Mesendoderm (in vitro differentiated cells): ENCODE measurements at regions not wholly inside any gene's neighbourhood (a gene's known extent, or its start where the extent isn't known, plus 50 kb on each side); places are given as distances from the start of the nearest gene placed in this dataset.
A peak's percentile ranks its signal among the peaks of the same experiment; 100 is the strongest.
"Not testable (repeated sequence)": the region's sequence is repeated elsewhere in the genome, so short reads cannot be mapped to it uniquely, and the experiment has no call there.

Experiments
- DNase-seq: peaks from one replicate; pipeline ENCODE4 v3.0.0; 2013
- H2AK5ac ChIP-seq: 2 replicates; pipeline ENCODE4 v1.6.1; 2013; ENCODE audit warnings: low read length, inconsistent platforms
- H2BK120ac ChIP-seq: 2 replicates; pipeline ENCODE4 v1.6.1; 2013; ENCODE audit warnings: low read depth, mild to moderate bottlenecking, low read length, moderate library complexity, mixed read lengths
- H2BK15ac ChIP-seq: replicated peaks from 2 replicates; pipeline ENCODE4 v1.6.1; 2013; ENCODE audit warnings: low read depth, mild to moderate bottlenecking, moderate library complexity
- H2BK5ac ChIP-seq: 2 replicates; pipeline ENCODE4 v1.6.1; 2013; ENCODE audit warnings: low read length, inconsistent platforms
- H3K18ac ChIP-seq: 2 replicates; pipeline ENCODE4 v1.6.1; 2013; ENCODE audit warnings: mild to moderate bottlenecking, low read length, mixed read lengths
- H3K23ac ChIP-seq: one replicate; pipeline ENCODE4 v1.6.1; 2013; ENCODE audit warnings: low read length
- H3K27ac ChIP-seq: 2 replicates; pipeline ENCODE4 v1.5.1; 2013; ENCODE audit warnings: low read depth, mild to moderate bottlenecking, inconsistent platforms, low read length, moderate library complexity
- H3K27me3 ChIP-seq: 2 replicates; pipeline ENCODE4 v1.6.1; 2013; ENCODE audit warnings: low read length, control low read depth, mild to moderate bottlenecking, inconsistent platforms; ENCODE audit not compliant: insufficient read depth, poor library complexity
- H3K36me3 ChIP-seq: 2 replicates; pipeline ENCODE4 v1.6.1; 2013; ENCODE audit warnings: low read length, inconsistent platforms; ENCODE audit not compliant: control insufficient read depth, insufficient read depth
- H3K4ac ChIP-seq: one replicate; pipeline ENCODE4 v1.6.1; 2013; ENCODE audit warnings: low read depth, mild to moderate bottlenecking, low read length, moderate library complexity
- H3K4me1 ChIP-seq: 2 replicates; pipeline ENCODE4 v1.6.1; 2013; ENCODE audit warnings: low read depth, low read length, inconsistent platforms; ENCODE audit not compliant: control insufficient read depth
- H3K4me2 ChIP-seq: 2 replicates; pipeline ENCODE4 v1.6.1; 2013; ENCODE audit warnings: low read length
- H3K4me3 ChIP-seq: 2 replicates; pipeline ENCODE4 v1.5.1; 2013; ENCODE audit warnings: mild to moderate bottlenecking, low read length
- H3K56ac ChIP-seq: one replicate; pipeline ENCODE4 v1.6.1; 2013; ENCODE audit warnings: low read length
- H3K79me1 ChIP-seq: 2 replicates; pipeline ENCODE4 v1.6.1; 2013; ENCODE audit warnings: low read length, inconsistent platforms
- H3K79me2 ChIP-seq: 2 replicates; pipeline ENCODE4 v1.6.1; 2013; ENCODE audit warnings: mild to moderate bottlenecking, low read length; ENCODE audit not compliant: control insufficient read depth, insufficient read depth
- H3K9ac ChIP-seq: 2 replicates; pipeline ENCODE4 v1.6.1; 2013; ENCODE audit warnings: low read length, inconsistent platforms
- H4K5ac ChIP-seq: one replicate; pipeline ENCODE4 v1.6.1; 2013; ENCODE audit warnings: low read length
- H4K8ac ChIP-seq: one replicate; pipeline ENCODE4 v1.6.1; 2013; ENCODE audit warnings: low read depth, mild to moderate bottlenecking, control low read depth, low read length, moderate library complexity
- WGBS: extraction: QIAGEN DNeasy Blood & Tissue Kit; methylation state at CpG from one replicate; pipeline ENCODE4 v1.1.7; 2013; ENCODE audit warnings: low lambda C conversion rate, missing lambda C conversion rate; ENCODE audit not compliant: insufficient coverage; ENCODE audit errors: extremely low coverage; 5-methylcytosine and 5-hydroxymethylcytosine counted together

DNA sequence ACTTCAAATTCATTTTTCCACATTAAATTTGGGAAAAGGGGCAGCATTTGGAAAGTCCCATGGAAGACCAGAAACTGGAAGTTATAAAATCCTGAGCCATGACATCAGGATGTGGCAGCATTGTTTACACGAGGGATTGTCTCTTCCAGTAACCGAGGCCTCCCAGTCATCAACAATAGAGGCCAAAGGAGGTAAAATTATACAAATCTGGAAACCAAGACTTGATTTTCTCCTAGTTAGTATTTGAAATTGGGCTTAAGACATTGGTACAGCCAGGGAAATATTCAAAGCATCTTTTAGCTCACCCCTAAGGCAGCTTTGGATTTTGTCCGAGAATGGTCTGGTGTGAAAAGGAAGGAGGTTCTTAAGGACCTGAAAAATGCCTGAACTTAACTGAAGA lies 251.6 kb upstream of the FOXF1 start:
- H4K8ac ChIP-seq: no peak overlapping the region
- no peaks in the 10 kb centered on the region for H3K27me3 ChIP-seq
- H3K4me2 ChIP-seq: no peak overlapping the region
- H3K4ac ChIP-seq: no peak overlapping the region
- no peak overlapping the region for H2AK5ac ChIP-seq
- H2BK15ac ChIP-seq: no peak overlapping the region
- no CpG with 5 or more reads among the region's 3 CpGs for WGBS
- H3K79me2 ChIP-seq: no peaks in the 10 kb centered on the region
- H3K56ac ChIP-seq: no peak overlapping the region
- H3K36me3 ChIP-seq: no peaks in the 10 kb centered on the region
- no peak overlapping the region for H3K23ac ChIP-seq
- H2BK5ac ChIP-seq: no peak overlapping the region
- no peaks in the 10 kb centered on the region for H3K4me1 ChIP-seq
- DNase-seq: no peak
- H3K9ac ChIP-seq: no peak overlapping the region
- H3K27ac ChIP-seq: no peak overlapping the region
- H3K18ac ChIP-seq: no peak overlapping the region
- H2BK120ac ChIP-seq: no peak overlapping the region
- no peak overlapping the region for H4K5ac ChIP-seq
- H3K4me3 ChIP-seq: no peak overlapping the region
- H3K79me1 ChIP-seq: no peaks in the 10 kb centered on the region

DNA sequence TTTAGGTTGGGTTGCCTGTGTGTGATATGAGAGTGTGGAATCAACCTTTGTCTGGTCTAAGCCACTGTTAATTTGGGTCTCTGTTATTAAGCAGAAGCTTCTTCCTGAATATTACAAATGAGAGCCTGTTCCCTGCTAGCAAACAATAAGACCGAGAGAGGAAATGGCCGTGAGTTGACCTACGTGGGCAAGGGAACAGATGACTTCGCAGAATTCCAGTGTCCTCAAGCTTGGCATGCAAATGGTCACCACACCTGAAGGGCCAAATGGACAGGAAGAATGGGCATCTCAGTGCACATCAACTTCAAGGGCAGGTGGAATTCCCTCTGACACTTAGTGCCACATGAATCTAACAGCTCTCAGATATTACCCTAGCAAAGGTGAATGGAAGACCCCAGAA lies 250.8 kb upstream of the FOXF1 start:
- no peak overlapping the region for H4K5ac ChIP-seq
- no peak overlapping the region for H2BK5ac ChIP-seq
- no peak for DNase-seq
- H3K4me2 ChIP-seq: no peak overlapping the region
- H4K8ac ChIP-seq: no peak overlapping the region
- H2AK5ac ChIP-seq: no peak overlapping the region
- no peaks in the 10 kb centered on the region for H3K79me2 ChIP-seq
- no peak overlapping the region for H3K4me3 ChIP-seq
- no peak overlapping the region for H3K9ac ChIP-seq
- H3K4me1 ChIP-seq: no peaks in the 10 kb centered on the region
- WGBS: no CpG with 5 or more reads among the region's 4 CpGs
- no peak overlapping the region for H2BK15ac ChIP-seq
- H3K18ac ChIP-seq: no peak overlapping the region
- no peaks in the 10 kb centered on the region for H3K27me3 ChIP-seq
- no peaks in the 10 kb centered on the region for H3K36me3 ChIP-seq
- H2BK120ac ChIP-seq: no peak overlapping the region
- no peak overlapping the region for H3K27ac ChIP-seq
- H3K23ac ChIP-seq: no peak overlapping the region
- no peaks in the 10 kb centered on the region for H3K79me1 ChIP-seq
- no peak overlapping the region for H3K56ac ChIP-seq
- no peak overlapping the region for H3K4ac ChIP-seq

DNA sequence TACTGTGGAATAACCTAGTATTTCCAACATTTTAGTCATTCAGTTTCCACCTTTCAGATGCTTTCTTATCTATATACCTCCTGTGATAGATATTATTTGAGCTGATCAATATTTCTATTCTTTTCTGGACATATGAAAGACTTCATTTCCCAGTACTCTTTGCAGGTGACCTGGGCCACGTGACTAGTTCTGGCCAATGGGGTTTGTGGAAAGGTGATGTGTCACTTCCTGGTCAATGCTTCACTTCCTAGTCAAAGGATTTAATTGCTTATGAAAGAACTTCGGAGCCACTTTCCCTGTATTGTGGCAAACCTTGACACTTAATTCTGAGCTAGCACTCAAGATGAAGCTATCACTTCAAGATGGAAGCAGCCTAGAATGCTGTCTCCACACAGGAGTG lies 248.9 kb upstream of the FOXF1 start:
- Histone ChIP-seq H3K4me1 (no peaks in the 10 kb centered on the region), H2BK15ac (no peak overlapping the region), H3K23ac (no peak overlapping the region), H2BK120ac (no peak overlapping the region), H2AK5ac (no peak overlapping the region), H3K4ac (no peak overlapping the region), H3K79me1 (no peaks in the 10 kb centered on the region), H3K56ac (no peak overlapping the region), H3K4me3 (no peak overlapping the region), H2BK5ac (no peak overlapping the region), H3K36me3 (no peaks in the 10 kb centered on the region), H4K5ac (no peak overlapping the region), H3K4me2 (no peak overlapping the region), H3K79me2 (no peaks in the 10 kb centered on the region), H3K27me3 (no peaks in the 10 kb centered on the region), H3K27ac (no peak overlapping the region), H4K8ac (no peak overlapping the region), H3K18ac (no peak overlapping the region), H3K9ac (no peak overlapping the region)
- WGBS: no CpG with 5 or more reads among the region's 2 CpGs
- DNase-seq: no peak

DNA sequence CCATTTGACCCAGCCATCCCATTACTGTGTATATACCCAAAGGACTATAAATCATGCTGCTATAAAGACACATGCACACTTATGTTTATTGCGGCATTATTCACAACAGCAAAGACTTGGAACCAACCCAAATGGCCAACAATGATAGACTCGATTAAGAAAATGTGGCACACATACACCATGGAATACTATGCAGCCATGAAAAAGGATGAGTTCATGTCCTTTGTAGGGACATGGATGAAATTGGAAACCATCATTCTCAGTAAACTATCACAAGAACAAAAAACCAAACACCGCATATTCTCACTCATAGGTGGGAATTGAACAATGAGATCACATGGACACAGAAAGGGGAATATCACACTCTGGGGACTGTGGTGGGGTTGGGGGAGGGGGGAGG lies 242.7 kb upstream of the FOXF1 start:
- not testable (repeated sequence) for H2BK15ac ChIP-seq, H2BK120ac ChIP-seq, H3K56ac ChIP-seq, H3K27me3 ChIP-seq, H3K4me3 ChIP-seq, H3K4ac ChIP-seq, H3K4me1 ChIP-seq, H3K79me1 ChIP-seq, H3K36me3 ChIP-seq, H3K9ac ChIP-seq, H3K4me2 ChIP-seq, H2BK5ac ChIP-seq, H3K27ac ChIP-seq, H3K23ac ChIP-seq, H3K79me2 ChIP-seq, H3K18ac ChIP-seq, H4K8ac ChIP-seq, H4K5ac ChIP-seq, DNase-seq, H2AK5ac ChIP-seq
- no CpG with 5 or more reads among the region's 3 CpGs for WGBS

DNA sequence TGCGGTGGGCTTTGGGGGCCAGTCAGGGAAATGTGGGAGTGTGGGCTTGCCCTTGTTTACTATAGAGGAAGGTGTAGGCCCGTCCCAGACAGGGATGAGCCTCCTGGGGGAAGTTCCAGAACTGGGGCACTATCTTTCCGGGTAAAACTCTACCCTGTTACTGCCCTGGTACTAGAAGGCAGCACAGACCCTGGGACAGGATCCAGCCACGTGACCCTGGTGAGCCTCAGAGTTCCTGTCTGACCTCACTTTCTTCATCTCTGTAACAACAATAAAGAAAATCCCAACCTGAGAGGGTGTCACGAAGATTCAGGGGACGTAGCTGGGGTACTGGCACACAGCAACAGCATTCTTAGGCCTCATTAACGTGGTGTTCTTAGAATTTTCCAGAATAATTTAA lies 239.6 kb upstream of the FOXF1 start:
- DNase-seq: no peak
- Histone ChIP-seq H3K23ac (no peak overlapping the region), H2BK15ac (no peak overlapping the region), H3K9ac (no peak overlapping the region), H3K4me3 (no peak overlapping the region), H3K27me3 (no peaks in the 10 kb centered on the region), H3K4me2 (no peak overlapping the region), H2BK120ac (no peak overlapping the region), H3K18ac (no peak overlapping the region), H3K36me3 (no peaks in the 10 kb centered on the region), H3K4me1 (no peaks in the 10 kb centered on the region), H3K79me2 (no peaks in the 10 kb centered on the region), H3K79me1 (no peaks in the 10 kb centered on the region), H3K27ac (no peak overlapping the region), H4K8ac (no peak overlapping the region), H3K56ac (peak overlapping the region; percentile 11), H2AK5ac (no peak overlapping the region), H2BK5ac (no peak overlapping the region), H3K4ac (no peak overlapping the region), H4K5ac (no peak overlapping the region)
- no CpG with 5 or more reads among the region's 7 CpGs for WGBS

DNA sequence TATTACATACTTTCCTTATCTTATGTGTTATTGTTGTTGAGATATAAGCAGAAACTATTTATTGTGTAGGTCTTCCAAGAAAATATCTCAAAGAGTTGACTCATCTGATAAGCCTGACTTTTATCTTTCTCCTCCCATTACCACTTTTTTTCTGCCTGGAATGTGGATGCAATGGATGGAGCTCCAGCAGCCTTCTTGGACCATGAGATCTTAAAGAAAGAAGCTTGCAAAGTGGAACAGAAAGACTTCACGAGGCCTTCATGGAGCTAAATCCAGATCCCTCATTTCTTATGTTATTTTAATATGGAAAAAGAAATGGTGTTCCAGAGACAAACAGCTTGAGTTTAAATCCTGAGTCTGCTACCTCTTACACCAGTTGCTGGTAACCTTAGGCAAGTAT lies 237.6 kb upstream of the FOXF1 start:
- Histone ChIP-seq H4K8ac (no peak overlapping the region), H4K5ac (no peak overlapping the region), H2AK5ac (no peak overlapping the region), H3K79me1 (no peaks in the 10 kb centered on the region), H3K56ac (no peak overlapping the region), H3K4me2 (no peak overlapping the region), H3K4me3 (no peak overlapping the region), H3K27me3 (no peaks in the 10 kb centered on the region), H2BK15ac (no peak overlapping the region), H2BK120ac (no peak overlapping the region), H3K4ac (no peak overlapping the region), H3K4me1 (no peaks in the 10 kb centered on the region), H3K18ac (no peak overlapping the region), H3K27ac (no peak overlapping the region), H3K23ac (no peak overlapping the region), H3K79me2 (no peaks in the 10 kb centered on the region), H2BK5ac (no peak overlapping the region), H3K36me3 (no peaks in the 10 kb centered on the region), H3K9ac (no peak overlapping the region)
- WGBS: no CpG with 5 or more reads among the region's 1 CpG
- no peak for DNase-seq
